ENCODE measurements at regions not wholly inside any gene's neighbourhood (a gene's known extent, or its start where the extent isn't known, plus 50 kb on each side); places are given as distances from the start of the nearest gene placed in this dataset.

DNA sequence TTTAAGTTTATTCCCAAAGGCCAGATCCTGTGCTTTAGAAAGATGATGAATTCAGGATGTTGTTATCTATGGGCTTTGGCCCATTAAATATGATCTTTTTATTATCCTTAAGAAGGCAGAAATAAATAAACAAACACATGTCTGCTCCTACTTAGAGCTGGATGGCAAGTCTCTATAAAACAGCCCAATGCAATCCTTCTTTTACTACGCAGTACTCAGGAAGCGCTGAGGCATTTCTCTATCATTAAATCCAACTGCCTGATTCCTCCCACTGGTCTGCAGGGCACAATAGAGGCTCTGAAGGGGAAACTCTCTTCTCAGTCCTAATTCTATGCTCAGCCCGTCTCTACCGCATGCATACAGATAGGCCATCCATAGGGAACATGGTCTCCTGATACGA lies 144.5 kb upstream of the TMEM72 start:
- TF ChIP-seq EZH2 (IDR thresholded peaks at IDR 0.05; ENCODE audit: borderline replicate concordance, low read depth, low read length), result no peak
- TF ChIP-seq SIN3A (IDR thresholded peaks at IDR 0.05; ENCODE audit: borderline replicate concordance in 2 of 2, control insufficient read depth in 1 of 2, low read depth in 2 of 2, low read length in 2 of 2), result no peak
- TF ChIP-seq, protein P1, sequence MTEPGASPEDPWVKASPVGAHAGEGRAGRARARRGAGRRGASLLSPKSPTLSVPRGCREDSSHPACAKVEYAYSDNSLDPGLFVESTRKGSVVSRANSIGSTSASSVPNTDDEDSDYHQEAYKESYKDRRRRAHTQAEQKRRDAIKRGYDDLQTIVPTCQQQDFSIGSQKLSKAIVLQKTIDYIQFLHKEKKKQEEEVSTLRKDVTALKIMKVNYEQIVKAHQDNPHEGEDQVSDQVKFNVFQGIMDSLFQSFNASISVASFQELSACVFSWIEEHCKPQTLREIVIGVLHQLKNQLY (CRISPR knock-in tag; conservative IDR thresholded peaks at IDR 0.05), result no peak
- TF ChIP-seq NFIC (IDR thresholded peaks at IDR 0.05), result no peak
- no peak for TF ChIP-seq POLR3A (IDR thresholded peaks at IDR 0.05; ENCODE audit: borderline replicate concordance, extremely low read depth, insufficient read depth, insufficient read length)
- no peak for TF ChIP-seq POLR2AphosphoS5 (IDR thresholded peaks at IDR 0.05; ENCODE audit: control insufficient read depth, insufficient read depth, low read depth, low read length)
- TF ChIP-seq, protein P2, sequence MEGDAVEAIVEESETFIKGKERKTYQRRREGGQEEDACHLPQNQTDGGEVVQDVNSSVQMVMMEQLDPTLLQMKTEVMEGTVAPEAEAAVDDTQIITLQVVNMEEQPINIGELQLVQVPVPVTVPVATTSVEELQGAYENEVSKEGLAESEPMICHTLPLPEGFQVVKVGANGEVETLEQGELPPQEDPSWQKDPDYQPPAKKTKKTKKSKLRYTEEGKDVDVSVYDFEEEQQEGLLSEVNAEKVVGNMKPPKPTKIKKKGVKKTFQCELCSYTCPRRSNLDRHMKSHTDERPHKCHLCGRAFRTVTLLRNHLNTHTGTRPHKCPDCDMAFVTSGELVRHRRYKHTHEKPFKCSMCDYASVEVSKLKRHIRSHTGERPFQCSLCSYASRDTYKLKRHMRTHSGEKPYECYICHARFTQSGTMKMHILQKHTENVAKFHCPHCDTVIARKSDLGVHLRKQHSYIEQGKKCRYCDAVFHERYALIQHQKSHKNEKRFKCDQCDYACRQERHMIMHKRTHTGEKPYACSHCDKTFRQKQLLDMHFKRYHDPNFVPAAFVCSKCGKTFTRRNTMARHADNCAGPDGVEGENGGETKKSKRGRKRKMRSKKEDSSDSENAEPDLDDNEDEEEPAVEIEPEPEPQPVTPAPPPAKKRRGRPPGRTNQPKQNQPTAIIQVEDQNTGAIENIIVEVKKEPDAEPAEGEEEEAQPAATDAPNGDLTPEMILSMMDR (IDR thresholded peaks at IDR 0.05 in 2 of 3, conservative IDR thresholded peaks at IDR 0.05 in 1 of 3; ENCODE audit: insufficient read depth in 2 of 3, low read depth in 1 of 3, low read length in 3 of 3), result no peak
- no peak for TF ChIP-seq PTBP1 (IDR thresholded peaks at IDR 0.05; ENCODE audit: low read depth, low read length)
- TF ChIP-seq POLR3G (IDR thresholded peaks at IDR 0.05; ENCODE audit: extremely low read depth, insufficient read length, insufficient replicate concordance), result no peak
- TF ChIP-seq EP300 (IDR thresholded peaks at IDR 0.05; ENCODE audit: low read length), result no peak
- TF ChIP-seq ETV6 (IDR thresholded peaks at IDR 0.05; ENCODE audit: borderline replicate concordance in 1 of 2, low read depth in 2 of 2, low read length in 1 of 2), result no peak
- TF ChIP-seq ETV6 (CRISPR knock-in tag; IDR thresholded peaks at IDR 0.05; ENCODE audit: borderline replicate concordance), result no peak
- TF ChIP-seq SETDB1 (IDR thresholded peaks at IDR 0.05; ENCODE audit: low read length), result no peak
- TF ChIP-seq EGR1 (conservative IDR thresholded peaks at IDR 0.05), result no peak
- TF ChIP-seq, protein P3, sequence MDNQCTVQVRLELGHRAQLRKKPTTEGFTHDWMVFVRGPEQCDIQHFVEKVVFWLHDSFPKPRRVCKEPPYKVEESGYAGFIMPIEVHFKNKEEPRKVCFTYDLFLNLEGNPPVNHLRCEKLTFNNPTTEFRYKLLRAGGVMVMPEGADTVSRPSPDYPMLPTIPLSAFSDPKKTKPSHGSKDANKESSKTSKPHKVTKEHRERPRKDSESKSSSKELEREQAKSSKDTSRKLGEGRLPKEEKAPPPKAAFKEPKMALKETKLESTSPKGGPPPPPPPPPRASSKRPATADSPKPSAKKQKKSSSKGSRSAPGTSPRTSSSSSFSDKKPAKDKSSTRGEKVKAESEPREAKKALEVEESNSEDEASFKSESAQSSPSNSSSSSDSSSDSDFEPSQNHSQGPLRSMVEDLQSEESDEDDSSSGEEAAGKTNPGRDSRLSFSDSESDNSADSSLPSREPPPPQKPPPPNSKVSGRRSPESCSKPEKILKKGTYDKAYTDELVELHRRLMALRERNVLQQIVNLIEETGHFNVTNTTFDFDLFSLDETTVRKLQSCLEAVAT (IDR thresholded peaks at IDR 0.05), result no peak

All from K562 (cell line).